Progenitor cell of endocrine pancreas (in vitro differentiated cells): ENCODE measurements at regions not wholly inside any gene's neighbourhood (a gene's known extent, or its start where the extent isn't known, plus 50 kb on each side); places are given as distances from the start of the nearest gene placed in this dataset.

ENCODE experiments used
- DNase-seq: peaks from one replicate; pipeline ENCODE4 v3.0.0; 2021; ENCODE audit warnings: low spot score; ENCODE audit not compliant: unreplicated experiment
- H3K27ac Mint-ChIP-seq: 2 replicates; pipeline ENCODE4 v1.8.0; 2021; ENCODE audit warnings: mild to moderate bottlenecking, moderate library complexity, mixed read lengths
- H3K27me3 Mint-ChIP-seq: 2 replicates; pipeline ENCODE4 v1.8.0; 2021; ENCODE audit warnings: mixed read lengths
- H3K36me3 Mint-ChIP-seq: 2 replicates; pipeline ENCODE4 v1.8.0; 2022; ENCODE audit warnings: mixed read lengths; ENCODE audit not compliant: insufficient read depth
- H3K4me1 Mint-ChIP-seq: 2 replicates; pipeline ENCODE4 v1.8.0; 2021; ENCODE audit warnings: low read depth, mixed read lengths
- H3K4me3 Mint-ChIP-seq: 2 replicates; pipeline ENCODE4 v1.8.0; 2021; ENCODE audit warnings: low read depth, mild to moderate bottlenecking, moderate library complexity, mixed read lengths
- H3K9me3 Mint-ChIP-seq: 2 replicates; pipeline ENCODE4 v1.8.0; 2021; ENCODE audit warnings: low read depth, mixed read lengths
- TF ChIP-seq, protein P1 (sequence below): fragments of 200-600 bp; sonication (generic); IDR thresholded peaks from one replicate; pipeline ENCODE4 v1.5.0; 2021; ENCODE audit warnings: antibody characterized with exemption, mild to moderate bottlenecking; ENCODE audit not compliant: unreplicated experiment

DNA sequence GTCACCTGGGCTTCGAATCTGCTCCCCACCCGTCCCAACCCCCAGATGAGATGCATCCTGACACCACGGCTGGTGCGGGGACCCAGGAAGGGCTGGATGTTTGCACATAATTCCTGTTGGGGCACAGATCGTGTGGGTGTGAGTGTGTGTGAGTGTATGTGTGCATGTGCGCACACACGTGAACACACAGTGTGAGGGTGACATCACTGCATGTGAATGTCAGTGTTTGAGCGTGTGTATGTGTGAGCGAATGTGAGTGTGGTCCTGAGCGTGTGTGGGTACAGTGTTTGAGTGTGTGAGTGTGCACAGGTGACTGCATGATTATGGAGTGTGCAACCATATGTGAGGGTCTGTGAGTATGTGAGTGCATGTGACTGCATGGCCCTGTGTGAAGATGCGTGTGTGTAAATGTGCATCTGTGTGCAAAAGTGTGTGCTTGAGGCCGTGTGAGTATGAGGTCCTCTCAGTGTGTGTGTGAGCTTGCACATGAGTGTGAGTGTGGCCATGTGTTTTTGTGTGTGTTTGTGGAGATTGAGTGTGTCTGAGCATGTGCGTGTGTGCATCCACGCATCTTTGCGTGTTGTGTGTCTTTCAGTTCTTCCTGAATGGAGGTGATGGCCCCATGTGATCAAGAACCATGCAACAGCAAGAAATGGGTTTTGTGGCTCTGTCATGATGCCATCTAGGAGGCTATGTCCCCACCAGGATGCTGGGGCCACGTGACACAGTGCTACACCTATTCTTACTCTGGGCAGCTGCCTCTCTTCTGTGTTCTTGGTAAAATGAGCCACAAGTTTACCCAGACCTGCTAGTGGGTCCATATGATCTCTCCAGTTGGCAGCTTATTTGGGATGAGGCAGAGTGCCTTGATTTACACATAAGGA is 70.5 kb upstream of the GCSH start:
- H3K4me1 Mint-ChIP-seq, result no peaks in the 10 kb centered on the region
- H3K27ac Mint-ChIP-seq, result no peak overlapping the region
- H3K27me3 Mint-ChIP-seq, result peaks cover 11% of the 10 kb centered on the region
- TF ChIP-seq, protein P1, sequence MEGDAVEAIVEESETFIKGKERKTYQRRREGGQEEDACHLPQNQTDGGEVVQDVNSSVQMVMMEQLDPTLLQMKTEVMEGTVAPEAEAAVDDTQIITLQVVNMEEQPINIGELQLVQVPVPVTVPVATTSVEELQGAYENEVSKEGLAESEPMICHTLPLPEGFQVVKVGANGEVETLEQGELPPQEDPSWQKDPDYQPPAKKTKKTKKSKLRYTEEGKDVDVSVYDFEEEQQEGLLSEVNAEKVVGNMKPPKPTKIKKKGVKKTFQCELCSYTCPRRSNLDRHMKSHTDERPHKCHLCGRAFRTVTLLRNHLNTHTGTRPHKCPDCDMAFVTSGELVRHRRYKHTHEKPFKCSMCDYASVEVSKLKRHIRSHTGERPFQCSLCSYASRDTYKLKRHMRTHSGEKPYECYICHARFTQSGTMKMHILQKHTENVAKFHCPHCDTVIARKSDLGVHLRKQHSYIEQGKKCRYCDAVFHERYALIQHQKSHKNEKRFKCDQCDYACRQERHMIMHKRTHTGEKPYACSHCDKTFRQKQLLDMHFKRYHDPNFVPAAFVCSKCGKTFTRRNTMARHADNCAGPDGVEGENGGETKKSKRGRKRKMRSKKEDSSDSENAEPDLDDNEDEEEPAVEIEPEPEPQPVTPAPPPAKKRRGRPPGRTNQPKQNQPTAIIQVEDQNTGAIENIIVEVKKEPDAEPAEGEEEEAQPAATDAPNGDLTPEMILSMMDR, result no peak
- H3K36me3 Mint-ChIP-seq, result no peaks in the 10 kb centered on the region
- H3K4me3 Mint-ChIP-seq, result no peak overlapping the region
- H3K9me3 Mint-ChIP-seq, result no peaks in the 10 kb centered on the region
- DNase-seq, result no peak

DNA sequence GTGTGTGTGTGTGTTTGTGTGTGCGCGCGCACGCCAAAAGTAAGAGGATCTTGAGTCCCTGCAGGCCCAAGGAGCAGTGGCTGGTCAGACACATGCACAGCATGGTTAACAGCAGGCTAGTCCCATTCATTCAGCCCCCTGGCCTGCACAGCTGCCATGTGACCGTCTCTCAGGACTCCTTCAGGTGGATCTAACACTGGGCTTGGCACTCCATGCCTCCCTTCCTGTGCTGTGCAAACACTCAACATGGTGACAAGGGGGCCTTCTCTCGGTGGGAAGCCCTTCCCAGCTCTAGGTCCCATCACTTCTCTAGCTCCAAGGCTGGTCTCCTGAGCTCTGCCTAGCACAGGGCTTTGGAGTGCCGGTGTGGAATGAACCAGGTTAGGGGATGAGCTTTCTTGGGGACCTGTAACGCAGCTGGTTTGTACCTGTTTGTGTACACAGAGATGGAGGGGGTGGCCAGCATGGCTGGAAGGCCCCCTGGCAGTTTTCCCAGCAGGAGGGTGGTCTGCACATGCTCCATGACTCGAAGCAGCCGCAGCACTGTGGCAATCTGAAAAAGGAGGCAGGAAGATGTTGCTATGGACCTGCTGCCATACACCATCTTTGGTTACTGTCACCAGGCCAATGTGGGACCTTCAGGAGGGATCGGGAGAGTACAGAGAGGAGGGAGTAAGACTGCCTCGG is 69.4 kb upstream of the GCSH start:
- Mint-ChIP-seq H3K27me3 (peaks cover 7% of the 10 kb centered on the region), H3K4me3 (no peak overlapping the region), H3K36me3 (no peaks in the 10 kb centered on the region), H3K9me3 (no peaks in the 10 kb centered on the region), H3K27ac (no peak overlapping the region), H3K4me1 (no peaks in the 10 kb centered on the region)
- TF ChIP-seq, protein P1, result no peak
- no peak for DNase-seq

DNA sequence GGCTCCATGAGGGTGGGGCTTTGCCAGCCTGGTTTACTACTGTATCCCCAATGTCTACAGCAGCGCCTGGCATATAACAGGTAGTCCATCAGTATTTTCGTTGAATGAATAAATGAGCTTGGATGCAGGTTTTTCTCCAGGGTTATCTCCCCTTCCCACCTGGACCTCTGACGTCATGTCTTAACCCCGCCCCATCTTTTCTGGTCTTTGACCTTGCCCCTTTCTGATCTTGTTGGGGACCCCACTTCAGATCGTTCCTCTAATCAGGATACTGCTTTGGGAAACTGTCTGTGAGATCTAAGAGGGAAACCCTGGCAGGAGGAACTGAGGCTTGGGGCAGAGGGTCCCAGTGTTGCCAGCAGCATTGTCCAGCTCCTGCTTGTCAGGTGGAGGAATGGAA is 68.8 kb upstream of the GCSH start:
- H3K4me1 Mint-ChIP-seq, result no peaks in the 10 kb centered on the region
- H3K36me3 Mint-ChIP-seq, result no peaks in the 10 kb centered on the region
- no peak overlapping the region for H3K4me3 Mint-ChIP-seq
- no peak for DNase-seq
- H3K27ac Mint-ChIP-seq, result no peak overlapping the region
- no peaks in the 10 kb centered on the region for H3K9me3 Mint-ChIP-seq
- TF ChIP-seq, protein P1, result no peak
- H3K27me3 Mint-ChIP-seq, result peaks cover 7% of the 10 kb centered on the region

DNA sequence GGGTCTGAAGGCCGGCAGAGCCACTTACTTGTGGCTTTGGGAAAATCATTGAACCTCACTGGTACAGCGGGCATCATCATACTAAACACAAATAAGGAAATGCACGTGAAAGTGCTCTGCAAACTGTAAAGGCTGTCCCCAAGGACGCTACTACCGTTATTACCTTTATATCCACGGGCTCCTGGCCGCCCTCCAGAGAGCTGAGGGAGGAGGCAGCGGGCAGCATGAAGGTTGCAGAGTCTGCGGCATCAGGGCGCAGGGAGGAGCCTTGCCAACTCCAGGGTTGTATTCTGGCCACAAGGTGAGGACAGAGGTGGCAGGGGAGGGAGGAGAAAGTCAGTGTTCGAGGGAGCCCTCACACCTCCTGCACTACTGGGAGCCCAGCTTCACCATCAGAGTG is 68.3 kb upstream of the GCSH start:
- Mint-ChIP-seq H3K36me3 (no peaks in the 10 kb centered on the region), H3K27ac (no peak overlapping the region), H3K4me3 (no peak overlapping the region), H3K4me1 (no peaks in the 10 kb centered on the region), H3K9me3 (no peaks in the 10 kb centered on the region), H3K27me3 (peaks cover 7% of the 10 kb centered on the region)
- TF ChIP-seq, protein P1, result no peak
- no peak for DNase-seq

DNA sequence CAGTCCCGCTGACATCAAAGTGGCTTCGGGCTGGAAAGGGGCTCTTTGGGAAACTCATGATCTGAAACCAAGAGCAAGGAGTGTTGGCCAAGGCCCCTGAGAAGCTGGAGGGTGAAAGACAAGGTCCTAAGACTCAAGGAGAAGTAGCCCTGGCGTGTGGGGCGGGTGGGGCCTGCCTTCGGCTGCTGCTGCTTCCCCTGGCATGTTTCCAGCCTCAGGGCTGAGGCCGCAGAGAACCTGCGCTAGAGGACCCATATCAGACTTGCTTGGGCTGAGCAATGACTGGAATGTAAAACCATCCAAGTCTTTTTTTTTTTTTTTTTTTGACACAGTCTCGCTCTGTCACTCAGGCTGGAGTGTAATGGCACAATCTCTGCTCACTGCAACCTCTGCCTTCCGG is 67.5 kb upstream of the GCSH start:
- peaks cover 2% of the 10 kb centered on the region for H3K4me1 Mint-ChIP-seq
- DNase-seq, result no peak
- TF ChIP-seq, protein P1, result no peak
- peaks cover 5% of the 10 kb centered on the region for H3K27me3 Mint-ChIP-seq
- no peaks in the 10 kb centered on the region for H3K36me3 Mint-ChIP-seq
- H3K9me3 Mint-ChIP-seq, result no peaks in the 10 kb centered on the region
- H3K27ac Mint-ChIP-seq, result no peak overlapping the region
- no peak overlapping the region for H3K4me3 Mint-ChIP-seq
